ENCODE measurements at regions not wholly inside any gene's neighbourhood (a gene's known extent, or its start where the extent isn't known, plus 50 kb on each side); places are given as distances from the start of the nearest gene placed in this dataset.
"Not testable (repeated sequence)": the region's sequence is repeated elsewhere in the genome, so short reads cannot be mapped to it uniquely, and the experiment has no call there.

GRCh38 chr5:106784846-106785245 lies 885.9 kb downstream of the EFNA5 start:
- in situ Hi-C loops (cut with MboI; ENCODE audit: low pct_unique_long_range_greater_than_20kb, low sequenced_read_pairs, unreplicated experiment), result no loop called here
- no peak for TF ChIP-seq CTCF (IDR thresholded peaks at IDR 0.05; ENCODE audit: extremely low read depth, insufficient read depth, missing control alignments)
- DNase-seq (ENCODE audit: low spot score), result no peak

GRCh38 chr5:106780355-106780754 lies 890.4 kb downstream of the EFNA5 start:
- TF ChIP-seq CTCF (IDR thresholded peaks at IDR 0.05; ENCODE audit: extremely low read depth, insufficient read depth, missing control alignments), result no peak
- no peak for DNase-seq (ENCODE audit: low spot score)
- in situ Hi-C loops (cut with MboI; ENCODE audit: low pct_unique_long_range_greater_than_20kb, low sequenced_read_pairs, unreplicated experiment), result no loop called here

GRCh38 chr5:106776515-106776914 lies 894.2 kb downstream of the EFNA5 start:
- in situ Hi-C loops (cut with MboI; ENCODE audit: low pct_unique_long_range_greater_than_20kb, low sequenced_read_pairs, unreplicated experiment); DNase-seq (ENCODE audit: low spot score): not testable (repeated sequence)

- no peak for DNase-seq (ENCODE audit: low spot score)
- TF ChIP-seq CTCF (IDR thresholded peaks at IDR 0.05; ENCODE audit: extremely low read depth, insufficient read depth, missing control alignments), result no peak
- in situ Hi-C loops (cut with MboI; ENCODE audit: low pct_unique_long_range_greater_than_20kb, low sequenced_read_pairs, unreplicated experiment), result no loop called here
These were observed 902.3 kb downstream of the EFNA5 start for GRCh38 chr5:106768392-106768791.

- TF ChIP-seq CTCF (IDR thresholded peaks at IDR 0.05; ENCODE audit: extremely low read depth, insufficient read depth, missing control alignments), result no peak
- no peak for DNase-seq (ENCODE audit: low spot score)
- in situ Hi-C loops (cut with MboI; ENCODE audit: low pct_unique_long_range_greater_than_20kb, low sequenced_read_pairs, unreplicated experiment), result no loop called here
These were observed 903.8 kb downstream of the EFNA5 start for GRCh38 chr5:106766916-106767315.

- in situ Hi-C loops (cut with MboI; ENCODE audit: low pct_unique_long_range_greater_than_20kb, low sequenced_read_pairs, unreplicated experiment), result no loop called here
- no peak for TF ChIP-seq CTCF (IDR thresholded peaks at IDR 0.05; ENCODE audit: extremely low read depth, insufficient read depth, missing control alignments)
- no peak for DNase-seq (ENCODE audit: low spot score)
These were observed 911.2 kb downstream of the EFNA5 start for GRCh38 chr5:106759581-106759980.

GRCh38 chr5:106759152-106759551 lies 911.6 kb downstream of the EFNA5 start:
- in situ Hi-C loops (cut with MboI; ENCODE audit: low pct_unique_long_range_greater_than_20kb, low sequenced_read_pairs, unreplicated experiment), result no loop called here
- no peak for TF ChIP-seq CTCF (IDR thresholded peaks at IDR 0.05; ENCODE audit: extremely low read depth, insufficient read depth, missing control alignments)
- no peak for DNase-seq (ENCODE audit: low spot score)
